ENCODE measurements at regions not wholly inside any gene's neighbourhood (a gene's known extent, or its start where the extent isn't known, plus 50 kb on each side); places are given as distances from the start of the nearest gene placed in this dataset.

GRCh38 chr5:14988223-14988622 lies 116.6 kb upstream of the ANKH start:
- TF ChIP-seq POLR2A (IDR thresholded peaks at IDR 0.05) (no peak), CTCF (IDR thresholded peaks at IDR 0.05) (no peak)
